ENCODE measurements at regions not wholly inside any gene's neighbourhood (a gene's known extent, or its start where the extent isn't known, plus 50 kb on each side); places are given as distances from the start of the nearest gene placed in this dataset.

DNA sequence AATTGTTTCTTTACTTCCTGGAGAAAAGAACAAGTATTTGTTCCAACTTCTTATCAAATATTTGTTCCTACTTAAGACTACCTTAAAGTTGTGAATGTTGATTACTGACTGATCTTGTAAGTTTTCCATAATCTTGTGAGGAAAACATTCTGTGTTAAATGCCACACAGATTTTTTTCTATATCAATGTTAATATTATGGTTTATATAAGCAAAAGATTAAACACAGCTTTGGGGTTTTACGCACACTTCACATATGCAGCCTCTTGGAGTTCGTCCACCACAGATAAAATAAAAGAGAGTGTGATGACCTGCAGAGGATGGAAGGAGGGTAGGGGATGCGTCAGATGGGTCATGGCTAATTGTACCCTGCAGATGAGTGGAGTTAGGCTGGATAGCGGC lies 780.0 kb upstream of the SALL3 start:
- no peak for DNase-seq (ENCODE audit: low spot score)
- Mint-ChIP-seq H3K4me3 (no peak overlapping the region), H3K36me3 (ENCODE audit: low read depth) (no peaks in the 10 kb centered on the region), H3K27ac (no peak overlapping the region), H3K27me3 (ENCODE audit: low read depth) (no peaks in the 10 kb centered on the region), H3K4me1 (ENCODE audit: low read depth) (no peaks in the 10 kb centered on the region), H3K9me3 (peaks cover 23% of the 10 kb centered on the region)

DNA sequence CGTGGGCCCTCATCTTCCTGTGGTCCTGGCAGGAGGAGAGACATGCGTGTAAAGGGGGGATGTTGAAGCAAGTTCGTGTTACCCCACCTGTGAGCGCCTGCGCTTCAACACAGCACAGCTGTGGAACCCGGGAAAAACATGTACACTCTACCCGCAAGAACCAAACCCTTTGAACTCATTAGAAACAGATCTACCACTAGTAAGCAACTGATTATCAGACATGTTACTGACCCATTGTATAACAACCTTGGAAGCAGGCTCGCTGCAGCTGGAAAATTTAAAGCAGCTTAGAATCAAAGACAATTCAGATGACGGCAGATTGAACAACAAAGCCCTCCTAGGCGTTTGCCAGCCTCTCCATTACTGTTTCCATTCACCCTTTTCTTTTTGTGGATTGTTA lies 771.7 kb upstream of the SALL3 start:
- no peaks in the 10 kb centered on the region for H3K4me1 Mint-ChIP-seq (ENCODE audit: low read depth)
- no peaks in the 10 kb centered on the region for H3K36me3 Mint-ChIP-seq (ENCODE audit: low read depth)
- no peak overlapping the region for H3K27ac Mint-ChIP-seq
- H3K27me3 Mint-ChIP-seq (ENCODE audit: low read depth), result no peaks in the 10 kb centered on the region
- DNase-seq (ENCODE audit: low spot score), result no peak
- H3K4me3 Mint-ChIP-seq, result no peak overlapping the region
- H3K9me3 Mint-ChIP-seq, result peaks cover 5% of the 10 kb centered on the region

DNA sequence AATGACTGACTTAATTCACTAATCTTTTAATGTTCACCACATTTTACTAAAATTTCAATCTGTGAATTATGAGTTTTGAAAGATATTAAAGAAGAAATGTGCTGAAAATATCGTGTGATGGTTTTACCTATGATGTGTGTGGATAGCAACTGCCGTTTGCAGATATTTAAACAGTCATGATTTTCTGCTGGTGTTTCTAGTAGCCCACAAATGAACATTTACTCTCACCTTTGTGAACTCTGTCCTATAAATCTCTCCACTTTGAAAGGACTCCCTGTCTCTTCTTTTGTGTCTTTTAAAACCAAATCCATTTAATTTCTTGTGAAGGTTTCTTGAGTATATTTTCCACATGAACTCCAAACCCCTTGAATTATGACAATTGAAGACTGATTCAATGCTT lies 771.2 kb upstream of the SALL3 start:
- Mint-ChIP-seq H3K4me3 (no peak overlapping the region), H3K27me3 (ENCODE audit: low read depth) (no peaks in the 10 kb centered on the region), H3K36me3 (ENCODE audit: low read depth) (no peaks in the 10 kb centered on the region), H3K4me1 (ENCODE audit: low read depth) (no peaks in the 10 kb centered on the region), H3K27ac (no peak overlapping the region), H3K9me3 (peaks cover 5% of the 10 kb centered on the region)
- no peak for DNase-seq (ENCODE audit: low spot score)

DNA sequence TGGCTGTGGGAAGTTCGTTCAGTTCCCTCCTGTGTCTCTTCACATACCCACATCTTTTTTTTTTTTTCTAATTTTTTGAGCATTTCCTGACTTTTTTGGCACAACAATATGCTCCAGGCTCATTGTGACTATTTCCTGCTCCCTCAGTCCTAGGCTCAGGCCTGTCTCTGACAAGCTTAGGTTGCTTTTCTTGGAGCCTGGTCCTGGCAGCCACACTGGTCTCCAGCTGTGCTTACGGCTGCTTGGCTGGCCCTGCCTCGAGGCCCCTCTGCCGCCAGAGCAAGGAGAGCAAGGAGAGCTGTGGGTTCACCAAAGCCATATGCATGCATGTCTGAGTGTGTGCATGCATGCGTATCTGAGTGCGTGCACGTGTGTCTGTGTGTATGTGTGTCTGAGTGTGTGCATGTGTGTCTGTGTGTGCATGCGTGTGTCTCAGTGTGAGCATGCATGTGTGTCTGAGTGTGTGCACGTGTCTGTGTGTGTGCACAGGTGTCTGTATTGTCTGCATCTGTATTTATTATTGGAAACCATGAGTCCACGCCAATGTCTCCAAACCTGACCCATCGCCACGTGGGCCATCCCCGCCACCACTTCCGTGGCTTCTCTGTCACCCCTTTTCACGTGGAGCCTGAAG lies 766.1 kb upstream of the SALL3 start:
- no peaks in the 10 kb centered on the region for H3K36me3 Mint-ChIP-seq (ENCODE audit: low read depth)
- no peaks in the 10 kb centered on the region for H3K27me3 Mint-ChIP-seq (ENCODE audit: low read depth)
- no peak for DNase-seq (ENCODE audit: low spot score)
- H3K4me3 Mint-ChIP-seq, result no peak overlapping the region
- H3K9me3 Mint-ChIP-seq, result no peaks in the 10 kb centered on the region
- no peaks in the 10 kb centered on the region for H3K4me1 Mint-ChIP-seq (ENCODE audit: low read depth)
- no peak overlapping the region for H3K27ac Mint-ChIP-seq

DNA sequence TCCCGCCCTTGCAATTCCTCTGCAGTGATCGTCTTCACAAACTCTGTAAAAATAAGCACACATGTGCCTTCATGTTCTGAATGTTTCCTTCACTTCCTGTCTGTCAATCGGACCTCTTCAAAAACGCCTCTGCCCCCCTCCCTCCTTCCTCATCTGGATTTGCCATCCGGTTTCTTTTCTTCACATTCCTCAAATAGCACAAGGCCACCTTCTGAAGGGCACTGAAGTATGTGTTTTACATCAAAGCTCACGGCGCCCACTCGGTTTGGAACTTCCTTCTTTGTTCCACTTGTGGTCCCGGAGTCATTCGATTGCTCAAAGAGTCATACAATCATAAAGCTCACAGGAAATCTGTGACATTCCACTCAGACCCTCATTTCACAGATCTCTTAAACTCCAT lies 758.1 kb upstream of the SALL3 start:
- DNase-seq (ENCODE audit: low spot score), result no peak
- peaks cover 4% of the 10 kb centered on the region for H3K9me3 Mint-ChIP-seq
- H3K27ac Mint-ChIP-seq, result no peak overlapping the region
- no peaks in the 10 kb centered on the region for H3K4me1 Mint-ChIP-seq (ENCODE audit: low read depth)
- H3K27me3 Mint-ChIP-seq (ENCODE audit: low read depth), result no peaks in the 10 kb centered on the region
- H3K4me3 Mint-ChIP-seq, result no peak overlapping the region
- H3K36me3 Mint-ChIP-seq (ENCODE audit: low read depth), result no peaks in the 10 kb centered on the region

DNA sequence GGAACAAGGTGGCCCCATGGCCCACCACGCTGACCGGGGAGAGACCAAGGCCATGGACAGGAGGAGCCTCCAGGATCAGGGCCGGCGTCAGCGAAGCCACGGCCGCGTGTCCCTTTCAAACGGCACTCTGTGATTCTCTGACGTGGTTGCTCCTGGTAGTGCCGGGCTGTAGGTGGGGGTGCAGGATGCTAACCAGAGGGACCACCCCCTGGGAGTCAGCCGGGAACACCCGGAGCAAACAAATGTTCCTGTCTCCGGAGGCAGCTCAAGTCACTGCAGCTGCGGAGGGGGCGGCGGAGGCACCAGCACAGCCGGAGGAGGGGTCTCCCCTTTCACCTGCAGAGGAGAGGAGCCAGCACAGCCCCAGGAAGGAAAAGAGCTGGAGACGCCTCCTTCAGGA lies 750.6 kb upstream of the SALL3 start:
- H3K9me3 Mint-ChIP-seq, result peaks cover 11% of the 10 kb centered on the region
- no peaks in the 10 kb centered on the region for H3K27me3 Mint-ChIP-seq (ENCODE audit: low read depth)
- no peaks in the 10 kb centered on the region for H3K4me1 Mint-ChIP-seq (ENCODE audit: low read depth)
- no peak overlapping the region for H3K4me3 Mint-ChIP-seq
- no peaks in the 10 kb centered on the region for H3K36me3 Mint-ChIP-seq (ENCODE audit: low read depth)
- no peak overlapping the region for H3K27ac Mint-ChIP-seq
- DNase-seq (ENCODE audit: low spot score), result no peak

DNA sequence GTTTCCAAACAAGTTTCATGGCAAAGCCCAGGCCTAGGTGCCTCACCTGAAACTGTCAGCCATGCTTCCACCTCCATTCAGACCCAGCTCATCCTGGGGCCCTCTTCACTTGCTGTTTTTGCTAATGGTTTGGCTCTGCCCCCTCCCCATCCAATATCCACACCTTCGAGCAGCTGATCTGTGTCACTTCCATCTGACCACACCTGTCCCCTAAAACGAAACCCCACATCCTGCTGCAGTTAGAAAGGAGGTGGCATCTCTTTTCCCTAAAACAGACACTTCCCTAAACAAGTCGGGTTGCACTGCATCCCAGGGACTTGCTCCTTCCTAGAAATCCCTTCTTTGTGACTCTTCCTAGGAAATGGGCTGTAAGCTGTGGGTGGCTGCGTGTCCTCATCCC lies 748.7 kb upstream of the SALL3 start:
- Mint-ChIP-seq H3K27ac (no peak overlapping the region), H3K4me1 (ENCODE audit: low read depth) (no peaks in the 10 kb centered on the region), H3K4me3 (no peak overlapping the region), H3K9me3 (peaks cover 7% of the 10 kb centered on the region), H3K36me3 (ENCODE audit: low read depth) (no peaks in the 10 kb centered on the region), H3K27me3 (ENCODE audit: low read depth) (no peaks in the 10 kb centered on the region)
- no peak for DNase-seq (ENCODE audit: low spot score)

DNA sequence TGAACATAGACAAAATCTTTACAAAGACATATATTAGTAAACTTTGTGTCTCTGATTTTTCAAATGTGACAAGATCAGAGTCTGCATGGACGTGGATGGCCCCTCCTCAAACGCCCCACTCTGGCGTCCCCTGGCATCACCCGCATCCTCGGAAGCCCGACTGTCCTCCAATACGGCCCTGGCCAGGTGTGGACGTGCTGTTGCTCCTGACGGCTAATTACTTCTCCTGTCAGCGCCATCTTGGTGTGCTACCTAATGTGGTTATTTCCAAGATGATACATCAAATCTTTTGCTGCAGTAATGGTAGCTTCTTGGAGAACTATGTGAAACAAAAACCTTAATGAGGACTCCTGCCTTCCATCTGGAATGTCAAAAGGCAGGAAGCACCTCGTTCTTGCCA lies 747.4 kb upstream of the SALL3 start:
- H3K9me3 Mint-ChIP-seq, result peaks cover 10% of the 10 kb centered on the region
- no peaks in the 10 kb centered on the region for H3K4me1 Mint-ChIP-seq (ENCODE audit: low read depth)
- H3K4me3 Mint-ChIP-seq, result no peak overlapping the region
- no peak for DNase-seq (ENCODE audit: low spot score)
- H3K27ac Mint-ChIP-seq, result no peak overlapping the region
- H3K36me3 Mint-ChIP-seq (ENCODE audit: low read depth), result no peaks in the 10 kb centered on the region
- no peaks in the 10 kb centered on the region for H3K27me3 Mint-ChIP-seq (ENCODE audit: low read depth)

DNA sequence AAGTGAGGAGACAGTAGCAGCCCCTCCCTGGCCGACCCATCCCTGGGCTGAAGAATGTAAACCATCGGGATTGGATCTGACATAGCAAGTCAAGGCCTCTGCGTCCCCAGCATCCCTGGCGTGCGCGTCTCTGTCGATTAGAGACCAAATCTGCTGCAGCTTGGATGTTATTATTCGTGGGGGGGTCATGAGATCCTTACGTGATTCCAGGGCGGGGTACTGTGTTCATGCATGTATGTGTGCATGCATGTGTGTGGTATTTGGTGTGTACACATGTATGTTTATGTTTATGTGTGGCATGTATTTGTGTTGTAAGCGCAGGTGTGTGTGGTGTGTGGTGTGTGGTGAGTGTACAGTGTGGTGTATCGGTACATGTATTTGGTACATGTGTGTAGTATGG lies 741.8 kb upstream of the SALL3 start:
- no peaks in the 10 kb centered on the region for H3K4me1 Mint-ChIP-seq (ENCODE audit: low read depth)
- peaks cover 4% of the 10 kb centered on the region for H3K36me3 Mint-ChIP-seq (ENCODE audit: low read depth)
- H3K27me3 Mint-ChIP-seq (ENCODE audit: low read depth), result no peaks in the 10 kb centered on the region
- no peak overlapping the region for H3K27ac Mint-ChIP-seq
- H3K9me3 Mint-ChIP-seq, result peaks cover 10% of the 10 kb centered on the region
- H3K4me3 Mint-ChIP-seq, result no peak overlapping the region
- DNase-seq (ENCODE audit: low spot score), result no peak

DNA sequence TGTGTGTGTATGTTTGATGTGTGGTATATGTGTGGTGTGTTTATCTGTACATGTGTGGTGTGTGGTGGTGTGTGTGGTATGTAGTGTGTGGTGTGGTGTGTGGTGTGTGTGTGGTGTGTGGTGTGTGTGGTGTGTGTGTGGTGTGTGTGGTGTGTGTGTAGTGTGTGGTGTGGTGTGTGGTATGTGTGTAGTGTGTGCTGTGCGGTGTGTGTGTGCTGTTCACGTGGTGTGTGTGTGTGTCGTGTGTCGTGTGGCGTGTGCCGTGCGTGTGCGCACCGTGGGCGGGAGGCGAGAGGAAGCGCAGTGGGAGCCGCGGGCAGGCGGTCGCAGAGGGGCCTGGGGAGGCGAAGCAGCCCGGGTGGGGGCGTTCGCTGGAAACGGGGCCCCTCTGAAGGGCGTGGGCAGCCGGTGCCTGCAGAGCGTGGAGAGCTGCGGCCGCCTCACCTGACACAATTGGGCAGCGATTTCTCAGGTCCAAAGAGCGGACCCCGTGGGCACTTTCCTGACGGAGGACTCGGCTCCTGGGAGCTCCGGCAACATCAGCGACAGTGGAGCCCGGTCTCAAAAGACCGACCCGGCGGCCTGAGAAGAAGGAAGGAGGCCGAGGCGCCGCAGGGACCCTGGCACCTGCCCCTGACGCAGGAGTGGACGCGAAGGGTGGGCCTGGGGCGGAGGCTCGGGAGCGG lies 741.1 kb upstream of the SALL3 start:
- no peak overlapping the region for H3K4me3 Mint-ChIP-seq
- no peak for DNase-seq (ENCODE audit: low spot score)
- H3K27me3 Mint-ChIP-seq (ENCODE audit: low read depth), result no peaks in the 10 kb centered on the region
- peaks cover 10% of the 10 kb centered on the region for H3K9me3 Mint-ChIP-seq
- H3K36me3 Mint-ChIP-seq (ENCODE audit: low read depth), result peaks cover 4% of the 10 kb centered on the region
- H3K27ac Mint-ChIP-seq, result no peak overlapping the region
- no peaks in the 10 kb centered on the region for H3K4me1 Mint-ChIP-seq (ENCODE audit: low read depth)

DNA sequence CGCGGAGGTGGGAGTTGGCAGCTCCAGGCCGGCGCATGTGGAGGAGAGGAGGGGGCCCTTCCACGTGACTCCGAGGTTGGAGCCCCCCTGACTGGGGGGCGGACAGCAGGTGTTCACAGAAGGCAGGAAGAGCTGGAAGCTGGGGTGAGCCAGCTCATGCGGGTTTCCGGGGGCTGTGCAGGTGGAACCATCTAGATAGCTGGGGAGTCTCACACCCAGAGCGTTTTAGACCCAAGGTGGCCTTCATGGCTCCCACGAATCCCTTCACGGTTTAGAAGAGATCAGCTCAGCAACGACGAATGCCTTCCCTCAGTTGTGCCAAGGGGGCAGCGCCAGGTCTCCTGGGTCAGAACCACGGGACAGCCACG lies 740.5 kb upstream of the SALL3 start:
- Mint-ChIP-seq H3K27ac (no peak overlapping the region), H3K36me3 (ENCODE audit: low read depth) (peaks cover 4% of the 10 kb centered on the region), H3K9me3 (peaks cover 10% of the 10 kb centered on the region), H3K4me3 (no peak overlapping the region), H3K4me1 (ENCODE audit: low read depth) (no peaks in the 10 kb centered on the region), H3K27me3 (ENCODE audit: low read depth) (no peaks in the 10 kb centered on the region)
- no peak for DNase-seq (ENCODE audit: low spot score)

DNA sequence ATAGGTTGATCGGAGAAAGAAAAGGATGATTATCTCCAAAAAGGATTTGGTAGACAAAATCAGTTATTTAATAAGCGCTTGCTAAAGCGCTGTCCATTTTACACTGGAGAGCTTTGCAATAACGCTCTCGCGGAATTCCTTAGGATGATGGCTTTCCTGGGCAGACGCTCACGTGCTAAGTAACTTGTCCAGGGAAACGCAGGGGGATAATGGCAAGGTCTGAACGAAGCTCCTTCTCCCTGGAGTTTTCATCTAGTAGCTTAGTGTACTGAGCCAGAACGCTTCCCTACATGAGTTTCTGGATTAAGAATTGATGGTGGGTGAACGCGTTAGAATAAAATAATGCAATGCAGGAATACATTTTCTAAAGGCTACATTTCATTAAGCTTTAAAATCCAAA lies 739.5 kb upstream of the SALL3 start:
- Mint-ChIP-seq H3K4me3 (no peak overlapping the region), H3K4me1 (ENCODE audit: low read depth) (no peaks in the 10 kb centered on the region), H3K36me3 (ENCODE audit: low read depth) (peaks cover 4% of the 10 kb centered on the region), H3K9me3 (peaks cover 10% of the 10 kb centered on the region), H3K27ac (no peak overlapping the region), H3K27me3 (ENCODE audit: low read depth) (no peaks in the 10 kb centered on the region)
- DNase-seq (ENCODE audit: low spot score), result no peak

DNA sequence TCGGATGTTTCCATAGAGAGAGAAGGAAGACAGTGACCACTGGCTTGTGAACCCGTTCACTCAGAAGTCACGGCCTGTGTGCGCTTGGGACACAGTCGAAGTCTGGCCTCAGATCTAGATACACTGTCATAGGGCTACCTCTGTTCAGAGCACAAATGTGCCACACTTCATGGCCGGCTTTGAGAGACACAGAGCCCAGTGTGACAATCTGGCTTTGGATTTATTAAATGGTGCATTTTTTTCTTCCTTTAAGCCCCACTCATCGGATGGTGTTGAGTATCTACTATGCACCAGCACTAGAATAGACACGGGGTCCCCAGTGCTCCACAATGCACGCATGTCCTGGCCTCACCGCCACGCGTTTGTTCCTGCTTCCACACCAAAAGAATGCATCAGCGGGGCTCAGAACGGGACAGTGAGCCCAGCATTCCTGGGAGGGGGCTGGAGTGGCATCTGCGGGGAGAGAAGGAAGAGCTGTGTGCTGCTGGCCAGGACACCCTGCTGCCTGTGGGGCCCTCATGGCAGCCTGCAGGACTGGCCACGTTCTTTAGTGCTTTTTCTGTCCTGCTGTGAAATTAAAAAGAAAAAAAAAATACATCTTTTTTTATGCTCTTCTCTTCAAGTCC lies 738.9 kb upstream of the SALL3 start:
- Mint-ChIP-seq H3K36me3 (ENCODE audit: low read depth) (peaks cover 4% of the 10 kb centered on the region), H3K4me3 (no peak overlapping the region), H3K27me3 (ENCODE audit: low read depth) (no peaks in the 10 kb centered on the region), H3K4me1 (ENCODE audit: low read depth) (no peaks in the 10 kb centered on the region), H3K9me3 (peaks cover 10% of the 10 kb centered on the region), H3K27ac (no peak overlapping the region)
- DNase-seq (ENCODE audit: low spot score), result no peak

DNA sequence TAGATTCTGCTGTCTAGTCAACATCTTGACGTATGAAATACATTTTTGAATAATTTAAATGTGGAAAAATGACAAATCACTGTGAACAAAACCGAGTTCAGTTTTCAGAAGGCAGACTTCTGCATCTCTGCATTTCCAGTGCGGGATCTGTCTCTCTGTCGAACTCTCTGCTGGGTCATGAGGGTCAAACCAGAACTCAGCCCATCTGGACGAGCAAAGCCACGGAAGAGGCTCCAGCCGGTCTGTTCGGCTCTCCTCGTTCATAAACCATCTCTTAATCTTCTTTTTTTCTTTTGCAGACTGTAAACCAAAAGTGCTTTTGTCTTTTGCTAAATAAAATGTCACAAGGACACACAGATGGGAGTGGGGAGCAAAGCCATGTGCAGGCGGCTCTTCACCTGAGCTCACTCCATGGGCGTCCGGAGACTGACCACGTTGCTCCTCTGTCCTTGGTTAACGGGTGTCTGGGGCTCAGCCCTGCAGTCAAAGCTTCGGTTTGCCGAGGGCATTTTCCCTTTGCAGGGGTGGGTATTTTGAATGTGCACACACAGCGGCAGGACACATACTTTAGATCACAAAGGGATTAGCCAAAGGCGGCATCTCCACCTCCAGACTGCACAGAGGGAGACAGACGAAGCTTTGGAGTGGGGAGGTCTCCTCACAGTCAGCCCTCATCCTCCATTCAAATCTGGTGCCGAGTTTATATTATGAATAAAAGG lies 737.9 kb upstream of the SALL3 start:
- no peak overlapping the region for H3K4me3 Mint-ChIP-seq
- H3K36me3 Mint-ChIP-seq (ENCODE audit: low read depth), result peaks cover 4% of the 10 kb centered on the region
- no peaks in the 10 kb centered on the region for H3K4me1 Mint-ChIP-seq (ENCODE audit: low read depth)
- no peaks in the 10 kb centered on the region for H3K27me3 Mint-ChIP-seq (ENCODE audit: low read depth)
- DNase-seq (ENCODE audit: low spot score), result no peak
- H3K27ac Mint-ChIP-seq, result no peak overlapping the region
- peaks cover 10% of the 10 kb centered on the region for H3K9me3 Mint-ChIP-seq
